GM21423 (cell line): ENCODE measurements at regions not wholly inside any gene's neighbourhood (a gene's known extent, or its start where the extent isn't known, plus 50 kb on each side); places are given as distances from the start of the nearest gene placed in this dataset.

ENCODE experiments used
- ATAC-seq: cut with Tn5 transposase; IDR thresholded peaks from one replicate; pipeline ENCODE4 v1.9.1; 2021; ENCODE audit warnings: mild to moderate bottlenecking, moderate library complexity; ENCODE audit not compliant: unreplicated experiment

DNA sequence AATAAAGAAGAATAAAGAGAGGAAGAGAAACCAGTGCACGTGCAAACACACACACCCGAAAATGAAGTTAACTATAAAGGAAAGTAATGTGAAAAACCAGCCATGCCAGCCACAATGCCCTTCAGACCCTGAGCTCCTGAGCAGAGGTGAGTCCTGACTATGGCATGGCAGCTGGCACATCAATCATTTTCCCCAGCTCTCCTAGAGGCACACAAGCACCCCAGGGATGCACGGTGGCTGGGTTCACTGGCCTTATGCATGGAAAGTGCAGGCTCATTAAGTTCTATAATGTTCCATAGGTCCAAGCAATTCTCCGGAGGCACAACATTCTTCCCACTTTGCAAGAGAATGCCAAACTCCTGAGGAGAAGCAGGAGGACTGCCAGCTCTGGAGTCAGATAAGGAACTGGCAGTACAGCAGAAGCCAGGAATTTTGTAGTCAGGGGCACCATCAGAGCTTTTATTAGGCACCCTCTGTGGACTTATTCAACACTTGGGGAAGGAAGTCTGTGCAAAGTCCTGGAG is 175.0 kb upstream of the PRDM1 start:
- no peak for ATAC-seq

DNA sequence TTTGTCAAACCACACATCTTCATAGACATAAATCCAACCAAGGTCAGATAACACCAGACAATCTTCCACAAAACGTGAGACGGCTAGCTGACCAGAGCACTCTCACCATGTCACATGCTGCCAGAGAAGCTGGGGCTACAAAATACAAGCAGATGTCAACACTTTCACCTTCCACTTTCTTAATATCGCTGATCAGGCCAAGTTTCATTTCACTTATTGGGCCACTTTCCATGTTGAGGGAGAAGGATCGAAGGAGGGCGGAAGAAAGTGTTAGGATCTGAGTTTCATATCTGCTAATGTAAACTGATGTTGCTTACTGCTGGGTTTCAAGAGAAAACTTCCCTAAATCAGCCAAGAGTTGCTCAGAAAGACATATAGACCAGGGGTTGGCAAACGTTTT is 177.0 kb upstream of the PRDM1 start:
- no peak for ATAC-seq

DNA sequence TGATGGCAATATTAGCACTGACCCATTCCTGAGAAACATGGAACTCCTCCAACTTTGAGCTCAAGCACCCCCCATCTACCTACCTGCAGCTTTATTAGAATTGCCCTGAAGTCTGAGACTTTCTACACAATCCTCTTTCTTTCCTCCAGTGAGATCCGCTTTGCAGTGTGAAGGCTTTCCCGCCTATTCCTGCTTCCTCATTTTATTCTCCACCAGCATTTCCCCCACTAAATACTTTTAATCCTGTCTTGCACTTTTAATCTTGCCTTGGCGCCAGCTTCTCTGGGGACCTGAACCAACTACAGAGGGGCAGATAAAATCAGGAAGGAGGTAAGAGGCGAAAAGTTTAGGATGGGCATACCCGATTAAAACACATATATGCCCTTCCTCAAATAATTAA is 178.1 kb upstream of the PRDM1 start:
- no peak for ATAC-seq

DNA sequence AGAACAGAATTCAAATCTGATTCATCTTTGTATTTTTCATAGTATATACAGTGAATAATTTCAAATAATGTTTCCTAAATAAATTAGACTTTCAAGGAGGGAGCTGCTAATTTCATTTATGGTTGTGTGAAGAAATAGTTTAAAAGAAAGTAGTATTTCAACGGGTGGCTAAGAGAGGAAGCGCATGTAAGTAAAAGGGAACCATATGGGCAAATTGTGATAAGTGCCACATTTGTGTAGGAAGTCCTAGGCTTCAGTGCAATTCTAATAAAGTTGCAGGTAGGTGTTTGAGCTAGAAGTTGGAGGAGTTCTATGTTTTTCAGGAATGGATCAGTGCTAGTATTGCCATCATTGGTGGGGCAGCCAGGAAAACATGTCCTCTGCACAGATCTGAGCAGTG is 178.8 kb upstream of the PRDM1 start:
- ATAC-seq = no peak

DNA sequence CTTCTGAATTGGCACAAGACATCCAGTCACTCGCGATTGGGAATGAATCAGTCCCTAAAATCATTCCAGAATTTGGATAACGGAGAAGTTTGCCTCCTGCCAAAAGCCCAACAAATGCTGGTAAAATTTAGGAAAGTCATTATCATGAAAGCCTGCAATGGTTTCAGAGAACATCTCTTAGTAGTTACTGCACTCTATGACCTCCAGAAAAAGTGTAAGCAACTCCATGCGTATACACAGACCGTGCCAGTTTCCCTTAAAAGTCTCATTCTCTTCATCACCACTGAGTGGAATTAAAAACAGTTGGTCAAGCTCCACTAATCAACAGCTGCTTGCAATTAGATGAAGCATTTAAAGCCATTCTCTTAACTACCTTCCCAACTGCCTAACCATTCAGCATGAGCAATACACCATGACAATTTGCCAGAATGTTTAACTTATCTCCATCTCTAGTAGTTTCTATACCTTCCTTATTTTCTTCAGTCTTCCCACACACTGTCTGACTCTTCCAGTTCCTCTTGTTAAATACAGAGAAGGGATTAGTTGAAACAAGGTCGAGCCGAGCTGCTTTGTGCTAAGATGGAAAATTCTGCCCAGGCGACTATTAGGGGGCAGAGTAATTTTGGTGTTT is 183.6 kb upstream of the PRDM1 start:
- ATAC-seq = no peak

DNA sequence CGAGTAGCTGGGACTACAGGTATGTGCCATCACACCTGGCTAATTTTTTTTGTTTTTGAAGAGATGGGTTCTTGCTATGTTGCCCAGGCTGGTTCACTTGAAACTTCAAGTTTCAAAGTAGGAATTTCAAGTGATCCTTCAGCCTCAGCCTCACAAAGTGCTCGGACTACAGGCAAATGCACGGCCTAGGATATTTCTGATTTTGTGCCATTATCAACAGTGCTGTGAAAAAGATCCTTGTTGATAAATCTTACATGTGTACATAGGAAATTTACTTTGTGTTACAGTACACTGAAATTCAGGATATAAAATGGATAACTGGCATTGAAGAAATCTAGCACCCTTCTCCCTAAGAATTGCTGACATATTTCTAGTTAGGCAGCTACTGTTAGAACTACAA is 184.6 kb upstream of the PRDM1 start:
- ATAC-seq = no peak

DNA sequence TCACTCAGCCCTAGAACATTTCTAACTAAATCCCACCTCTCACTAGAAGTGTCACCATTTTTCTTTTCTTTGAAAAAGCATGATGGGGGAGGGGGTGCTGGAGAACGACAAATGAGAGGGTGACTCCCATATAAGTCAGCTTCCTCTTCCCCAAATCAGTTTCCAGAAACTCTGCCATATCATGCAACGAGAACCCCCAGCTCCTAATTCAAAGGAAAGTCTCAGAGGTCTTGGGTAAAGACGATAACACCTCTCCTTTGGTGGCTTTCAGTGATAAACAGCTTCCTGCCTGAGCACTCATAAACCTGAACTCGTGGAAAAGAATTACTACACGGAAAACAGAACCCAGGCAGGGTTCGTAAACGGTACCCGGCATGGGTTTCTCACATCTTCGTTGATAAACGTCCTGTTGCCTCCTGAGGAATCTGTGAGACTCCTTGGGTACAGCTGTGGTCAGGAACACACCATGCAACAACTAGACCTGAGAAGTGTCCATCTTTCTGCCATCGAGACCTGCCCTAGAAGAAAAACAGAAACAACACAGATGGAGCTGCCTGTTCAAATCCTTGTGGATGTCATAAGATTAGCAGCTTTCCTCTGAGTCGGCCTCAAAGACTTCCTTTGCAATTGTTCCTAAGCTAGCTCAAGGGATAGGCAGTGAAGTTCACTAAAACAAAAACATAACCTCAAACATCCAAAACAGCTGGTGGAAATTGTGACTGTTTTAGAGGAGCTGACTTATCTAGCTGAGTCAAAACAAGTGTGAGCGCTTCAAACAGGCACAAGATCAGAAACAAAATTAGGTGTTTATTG is 185.8 kb upstream of the PRDM1 start:
- no peak for ATAC-seq

DNA sequence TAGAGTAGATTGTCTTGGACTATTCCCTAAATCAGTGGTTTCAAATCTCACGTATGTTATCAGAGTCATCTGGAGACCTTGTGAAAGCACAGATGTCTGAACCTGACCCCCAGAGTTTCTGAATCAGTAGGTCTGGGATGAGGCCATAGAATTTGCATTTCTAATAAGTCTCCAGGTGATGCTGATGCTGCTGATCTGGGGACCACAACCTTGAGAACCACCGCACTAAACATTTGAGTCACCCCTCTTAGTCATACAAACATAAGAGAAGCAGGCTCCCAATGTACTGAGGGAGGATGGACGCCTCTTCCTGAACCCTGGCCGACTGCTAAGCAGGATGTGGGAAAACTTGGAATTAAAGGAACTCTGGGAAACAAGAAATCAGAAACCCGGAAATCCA is 187.8 kb upstream of the PRDM1 start:
- ATAC-seq = peak; percentile 73

DNA sequence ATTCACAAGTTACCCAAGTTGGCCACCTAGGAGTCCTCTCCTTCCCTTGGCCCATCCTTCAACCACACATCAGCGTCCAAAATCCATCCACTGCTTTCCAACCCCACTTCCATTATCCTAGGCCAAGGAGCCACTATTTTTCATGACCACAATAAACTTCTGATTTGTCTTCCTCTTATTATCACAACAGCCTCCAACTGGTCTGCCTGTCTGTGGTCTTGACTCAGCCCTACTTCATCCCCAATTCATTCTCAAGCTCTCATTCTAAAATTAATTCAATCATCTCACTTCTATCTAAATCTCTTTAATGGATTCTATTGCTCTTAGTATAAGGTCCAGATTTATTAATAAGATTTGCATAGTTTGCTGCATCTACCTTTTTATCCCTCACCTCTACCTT is 189.0 kb upstream of the PRDM1 start:
- no peak for ATAC-seq

DNA sequence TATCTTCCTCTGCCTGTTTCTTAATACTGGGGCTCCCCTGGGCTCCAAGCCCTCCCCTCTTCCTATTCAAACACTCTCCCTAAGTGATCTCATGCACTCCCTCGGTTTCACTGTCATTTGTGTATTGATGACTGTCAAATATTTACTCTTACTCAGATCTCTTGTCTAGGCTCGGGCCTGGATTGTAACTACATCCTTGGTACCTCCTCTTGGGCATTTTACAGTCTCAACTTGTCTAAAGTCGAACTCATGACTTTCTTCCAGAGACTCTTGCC is 189.4 kb upstream of the PRDM1 start:
- no peak for ATAC-seq

DNA sequence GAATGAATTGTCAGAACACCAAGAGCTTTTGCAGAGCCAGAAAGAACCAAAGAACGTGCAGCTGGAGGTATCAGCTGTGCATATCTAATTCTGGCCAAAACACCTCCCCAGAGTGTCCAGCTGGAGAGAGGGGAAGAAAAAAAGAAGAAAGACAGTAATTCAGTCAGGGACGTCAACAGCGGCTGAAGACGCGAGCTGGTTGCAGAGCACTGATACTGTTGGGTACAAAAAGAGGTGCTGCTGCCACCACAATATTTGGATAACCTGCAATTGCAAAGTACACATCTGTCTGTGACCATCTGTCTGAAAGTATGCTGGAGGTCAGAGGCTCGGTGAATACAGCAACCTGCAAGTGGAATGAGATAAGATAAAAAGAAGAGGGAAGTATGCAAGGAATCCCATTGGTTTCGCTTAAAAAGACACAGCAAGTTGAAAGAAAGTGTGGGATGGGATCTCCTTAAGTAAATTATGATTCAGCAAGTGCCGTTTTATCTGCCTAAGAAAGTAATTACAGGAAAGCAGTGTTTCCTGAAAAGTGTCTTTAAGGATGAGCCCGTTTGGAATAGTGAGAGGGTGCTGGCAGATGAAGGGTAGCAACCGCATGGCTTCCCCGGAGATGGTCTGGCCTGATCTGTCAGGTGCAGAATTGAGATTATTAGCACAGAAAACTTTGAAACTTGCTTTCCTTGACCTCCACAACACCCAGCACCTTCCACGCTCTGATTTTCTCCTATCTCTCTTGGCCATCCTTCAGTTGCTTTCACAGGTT is 189.9 kb upstream of the PRDM1 start:
- ATAC-seq = no peak

DNA sequence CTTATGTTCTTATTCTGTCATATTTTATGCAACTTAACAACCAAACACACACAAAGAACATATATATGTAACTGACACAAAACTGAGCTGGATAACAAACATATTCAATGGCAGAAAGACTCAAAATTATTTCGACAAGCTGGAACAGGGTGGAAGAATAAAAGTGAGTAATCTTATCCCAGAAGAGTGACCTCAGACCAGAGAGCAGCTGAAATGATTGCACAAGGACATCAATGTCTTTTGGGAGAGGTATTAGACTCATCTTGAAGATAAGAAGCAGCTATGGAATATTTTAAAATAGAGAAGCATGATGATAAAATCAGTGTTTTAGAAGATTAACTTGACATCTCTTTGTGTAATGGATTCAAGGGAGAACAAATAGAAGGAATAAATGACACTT is 191.6 kb upstream of the PRDM1 start:
- no peak for ATAC-seq

DNA sequence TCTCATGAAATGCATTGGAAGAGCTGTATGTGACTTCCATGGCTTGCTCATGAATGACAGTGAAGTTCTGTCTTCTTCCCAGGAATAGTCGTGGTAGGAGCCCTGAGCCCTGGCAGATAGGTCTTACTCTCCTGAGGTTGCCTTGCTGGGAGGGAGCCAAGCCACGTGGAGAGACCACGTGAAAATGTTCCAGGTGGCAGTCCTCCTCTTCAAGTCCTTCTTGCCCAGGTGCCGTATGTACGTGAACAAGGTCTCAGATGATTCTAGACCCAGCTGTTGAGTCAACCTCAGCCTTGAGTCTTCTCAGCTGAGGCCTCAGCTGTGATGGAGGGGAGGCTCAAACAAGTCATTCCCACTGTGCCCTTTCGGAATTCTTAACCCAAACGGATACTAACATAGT is 192.4 kb upstream of the PRDM1 start:
- ATAC-seq = no peak

DNA sequence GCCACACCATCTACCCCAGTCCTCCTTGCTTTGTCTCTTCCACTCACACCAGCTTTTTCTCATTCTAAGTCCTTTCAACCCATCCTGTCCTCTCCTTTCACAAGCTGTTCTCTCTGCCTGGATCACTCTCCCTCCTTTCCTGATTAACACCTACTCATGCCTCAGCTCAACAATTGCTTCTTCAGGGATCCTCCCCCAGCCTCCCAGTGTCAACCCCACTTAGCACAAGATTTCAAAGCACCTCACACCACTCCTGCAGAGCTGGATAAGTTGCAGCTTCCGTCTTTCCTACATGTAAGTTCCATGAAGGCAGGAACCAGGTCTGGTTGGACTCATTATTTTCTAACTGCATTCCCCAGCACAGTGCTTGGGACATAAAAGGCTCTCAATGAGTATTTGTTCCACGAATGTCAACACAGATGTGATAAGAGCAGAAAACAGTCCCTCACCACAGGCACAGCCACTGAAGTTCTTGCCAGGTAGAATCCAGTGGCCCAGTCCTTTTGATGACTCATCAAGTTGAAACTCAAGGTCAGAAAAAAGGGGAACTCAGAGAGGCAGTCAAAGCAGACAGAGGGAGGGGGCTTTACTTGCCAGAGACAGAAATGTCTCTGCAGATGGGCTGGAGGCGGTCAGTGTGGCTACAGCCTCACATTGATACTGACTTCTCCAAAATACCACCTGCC is 193.4 kb upstream of the PRDM1 start:
- ATAC-seq = peak; percentile 86

DNA sequence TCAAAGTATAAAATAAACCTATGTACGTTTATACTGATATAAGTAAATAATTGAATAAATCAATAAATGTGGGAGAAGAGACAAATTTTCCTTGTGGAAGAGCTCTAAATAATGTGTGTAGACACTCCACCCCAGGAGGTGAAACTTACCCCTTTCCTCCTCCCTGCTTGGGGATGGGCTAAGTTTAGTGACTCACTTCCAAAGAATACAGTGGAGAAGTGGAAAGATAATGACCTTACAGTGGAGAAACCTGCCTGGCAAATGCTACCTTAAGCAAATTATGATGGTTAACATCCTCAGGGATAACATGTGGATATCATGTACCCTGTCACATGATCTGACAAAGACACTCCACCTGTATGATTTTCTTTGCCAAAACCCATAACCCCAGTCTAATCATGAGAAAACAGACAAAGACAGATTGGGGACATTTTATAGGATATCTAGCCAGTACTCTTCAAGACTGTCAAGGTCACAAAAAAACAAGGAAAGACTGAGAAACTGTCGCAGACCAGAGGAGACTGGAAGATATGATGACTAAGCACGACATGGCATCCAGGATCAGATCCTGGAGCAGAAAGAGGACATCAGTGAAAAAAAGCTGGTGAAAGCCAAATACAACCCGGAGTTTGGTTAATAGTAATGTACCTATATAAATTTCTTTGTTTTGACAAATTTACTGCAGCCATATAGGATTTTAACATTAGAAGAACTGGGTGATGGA is 195.5 kb upstream of the PRDM1 start:
- no peak for ATAC-seq

DNA sequence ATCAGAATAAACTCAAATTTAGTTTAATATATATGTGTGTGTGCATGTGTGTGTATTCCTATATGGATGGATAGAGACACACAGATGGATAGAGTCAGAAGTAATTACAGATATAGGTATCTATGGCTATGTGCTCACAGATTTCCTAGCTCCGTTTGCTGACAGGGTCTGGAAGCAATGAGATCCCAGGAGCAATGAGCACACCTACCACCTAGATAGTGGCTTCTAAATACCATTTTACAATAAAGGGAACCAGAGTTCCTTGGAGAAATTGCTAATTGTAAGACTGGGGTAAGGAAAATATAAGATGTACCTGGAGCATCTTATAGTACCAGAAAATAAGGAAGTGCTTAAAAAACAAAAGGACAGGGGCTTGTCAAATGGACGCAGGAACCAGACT is 196.2 kb upstream of the PRDM1 start:
- no peak for ATAC-seq

DNA sequence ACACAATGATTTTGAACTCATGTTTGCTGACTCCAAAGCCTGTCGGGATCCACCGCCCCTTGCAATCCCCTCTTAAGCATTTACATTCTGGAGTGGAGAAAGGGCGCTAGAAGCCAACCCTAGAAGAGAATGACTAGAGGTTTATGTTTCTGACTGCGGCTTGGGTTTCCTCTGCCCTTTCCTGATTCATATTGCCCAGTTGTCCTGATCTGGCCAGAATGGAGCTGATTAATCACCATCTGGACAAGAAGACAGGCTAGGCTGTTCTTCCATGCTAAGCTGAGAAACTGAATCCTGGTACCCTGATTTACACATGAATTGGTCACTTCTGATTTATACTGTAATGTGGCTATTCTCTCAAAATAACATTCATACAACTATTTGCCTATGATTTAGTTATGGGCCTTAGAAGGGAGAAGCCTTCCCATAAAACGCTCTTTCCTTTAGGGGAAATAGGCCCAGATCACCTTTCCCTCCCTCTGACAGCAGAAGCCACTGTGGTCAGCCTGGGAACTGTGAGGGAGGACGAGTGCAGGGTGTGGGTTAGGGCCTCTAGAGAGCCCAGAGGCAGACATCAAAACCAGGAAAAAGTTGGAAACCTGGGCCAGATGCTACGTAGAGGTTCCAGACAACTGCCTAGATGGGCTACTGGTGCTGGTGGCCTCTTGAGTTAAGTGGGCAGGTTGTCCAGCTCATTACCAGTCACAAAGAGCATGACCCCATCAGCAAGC is 199.2 kb upstream of the PRDM1 start:
- ATAC-seq = no peak

DNA sequence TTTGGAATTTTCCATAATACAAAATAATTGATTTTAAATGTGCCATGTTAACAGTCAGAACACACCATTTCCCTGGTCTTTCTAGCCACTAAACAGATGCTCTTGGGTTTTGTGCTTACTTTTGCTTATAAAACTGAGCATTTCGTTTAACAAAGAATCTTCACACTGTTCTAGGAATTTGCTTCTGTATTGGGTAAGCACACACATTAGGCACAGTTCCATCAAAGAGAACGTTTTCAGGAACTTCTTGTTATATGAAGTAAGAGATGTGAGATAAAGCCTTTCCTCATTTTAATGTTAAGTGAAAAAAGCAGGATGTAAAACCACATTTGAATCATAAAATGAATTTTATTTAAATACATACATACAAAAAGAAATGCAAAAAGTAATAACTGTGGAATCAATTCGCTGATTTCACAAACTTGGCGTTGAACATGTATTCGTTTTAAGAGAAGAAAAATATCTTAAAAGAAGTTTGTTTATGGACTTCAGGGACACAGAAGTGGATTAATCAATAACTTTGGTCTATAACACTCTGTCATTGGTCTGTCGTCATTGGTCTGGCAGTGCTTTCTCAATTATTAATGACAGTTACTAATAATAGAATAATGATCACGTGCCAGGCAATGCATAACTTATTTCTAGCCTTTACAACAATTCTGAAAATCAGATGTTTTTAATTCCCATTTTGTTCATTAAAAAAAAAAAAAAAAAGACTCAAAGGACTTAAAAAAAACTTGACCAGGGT is 199.9 kb upstream of the PRDM1 start:
- no peak for ATAC-seq

DNA sequence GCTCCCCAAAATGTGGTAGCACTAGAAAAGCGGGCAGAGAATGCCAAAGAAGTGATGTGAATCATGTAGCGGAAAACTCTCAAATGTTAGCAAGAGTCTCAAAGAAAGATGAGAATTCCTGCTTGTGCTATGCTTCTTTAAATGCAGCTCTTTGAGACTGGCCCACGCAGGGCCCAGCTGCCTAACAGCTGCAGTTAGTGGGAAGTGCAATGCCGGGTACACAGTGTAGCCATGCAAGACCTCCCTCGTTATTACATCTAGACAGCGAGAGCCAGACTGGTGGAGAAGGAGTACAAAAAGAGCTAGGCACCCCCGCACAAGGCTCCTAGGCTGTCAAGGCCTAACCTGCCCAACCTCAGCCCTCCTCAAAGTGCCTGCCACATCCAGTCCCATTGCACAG is 201.7 kb upstream of the PRDM1 start:
- ATAC-seq = no peak
